GM19025 (cell line): ENCODE measurements at regions not wholly inside any gene's neighbourhood (a gene's known extent, or its start where the extent isn't known, plus 50 kb on each side); places are given as distances from the start of the nearest gene placed in this dataset.

Experiments used
- ATAC-seq: cut with Tn5 transposase; IDR thresholded peaks from one replicate; pipeline ENCODE4 v1.9.1; 2021; ENCODE audit warnings: mild to moderate bottlenecking, low read depth, moderate library complexity; ENCODE audit not compliant: unreplicated experiment

DNA sequence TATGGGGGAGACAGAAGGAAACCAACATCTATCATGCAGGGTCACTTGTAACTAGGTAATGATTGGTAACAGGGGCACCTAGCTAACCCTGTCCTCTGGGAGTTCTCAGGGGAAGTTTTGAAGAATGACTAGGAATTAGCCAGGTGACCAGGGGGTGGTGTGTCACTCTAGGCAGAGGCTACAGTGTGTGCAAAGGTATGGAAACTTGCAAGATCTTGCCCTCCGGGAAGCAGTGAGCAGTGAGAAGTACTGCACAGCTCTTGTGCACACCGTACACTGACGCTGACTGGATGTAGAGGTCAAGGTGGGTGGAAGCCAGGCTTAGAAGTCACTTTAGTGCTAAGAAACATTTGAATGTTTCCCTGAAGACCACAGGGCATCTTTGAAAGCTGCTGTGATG, 62.9 kb upstream of the LMO4 start:
- no peak for ATAC-seq

GRCh38 chr1:87268111-87268510, 60.6 kb upstream of the LMO4 start:
- ATAC-seq: no peak

DNA sequence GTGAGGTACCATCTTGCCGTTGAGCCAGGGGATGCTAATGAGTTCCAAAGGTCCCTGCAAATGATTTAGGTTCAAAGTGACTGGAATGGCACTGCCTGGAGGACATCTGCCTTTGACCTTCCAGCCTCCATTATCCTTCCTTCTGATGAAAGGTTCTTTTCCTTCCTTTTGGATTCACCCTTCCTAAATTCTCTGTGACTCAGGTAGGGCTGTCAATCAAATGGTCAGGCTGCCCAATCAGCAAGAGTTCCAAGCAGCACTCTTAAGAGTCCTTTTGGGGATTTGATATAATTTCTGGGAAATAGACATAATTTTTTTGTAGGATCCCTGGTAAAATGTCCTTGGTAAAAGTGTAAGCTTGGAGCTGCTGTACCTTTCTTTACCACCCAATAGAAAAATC, 58.8 kb upstream of the LMO4 start:
- ATAC-seq: no peak

- no peak for ATAC-seq
Measured at GRCh38 chr1:87273291-87273690, 55.4 kb upstream of the LMO4 start.

DNA sequence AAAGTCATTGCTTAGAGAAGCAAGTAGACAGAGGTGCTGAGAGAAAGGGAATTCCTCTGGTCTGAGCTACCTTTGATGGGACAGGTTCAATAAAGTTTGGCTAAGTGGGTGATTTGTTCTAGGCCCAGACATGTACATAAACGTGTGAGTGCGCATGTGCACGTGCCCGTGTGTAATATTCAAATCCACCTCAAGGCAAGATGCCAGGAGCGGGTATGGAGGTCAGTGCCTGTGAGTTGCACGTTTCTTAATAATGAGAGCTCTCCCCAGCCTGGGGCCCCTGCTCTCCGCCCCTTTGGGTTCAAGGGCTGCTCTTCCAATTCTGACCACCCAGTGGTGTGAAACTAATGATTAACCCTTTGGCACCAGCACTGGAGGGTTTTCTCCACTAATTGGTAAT, 53.8 kb upstream of the LMO4 start:
- no peak for ATAC-seq

DNA sequence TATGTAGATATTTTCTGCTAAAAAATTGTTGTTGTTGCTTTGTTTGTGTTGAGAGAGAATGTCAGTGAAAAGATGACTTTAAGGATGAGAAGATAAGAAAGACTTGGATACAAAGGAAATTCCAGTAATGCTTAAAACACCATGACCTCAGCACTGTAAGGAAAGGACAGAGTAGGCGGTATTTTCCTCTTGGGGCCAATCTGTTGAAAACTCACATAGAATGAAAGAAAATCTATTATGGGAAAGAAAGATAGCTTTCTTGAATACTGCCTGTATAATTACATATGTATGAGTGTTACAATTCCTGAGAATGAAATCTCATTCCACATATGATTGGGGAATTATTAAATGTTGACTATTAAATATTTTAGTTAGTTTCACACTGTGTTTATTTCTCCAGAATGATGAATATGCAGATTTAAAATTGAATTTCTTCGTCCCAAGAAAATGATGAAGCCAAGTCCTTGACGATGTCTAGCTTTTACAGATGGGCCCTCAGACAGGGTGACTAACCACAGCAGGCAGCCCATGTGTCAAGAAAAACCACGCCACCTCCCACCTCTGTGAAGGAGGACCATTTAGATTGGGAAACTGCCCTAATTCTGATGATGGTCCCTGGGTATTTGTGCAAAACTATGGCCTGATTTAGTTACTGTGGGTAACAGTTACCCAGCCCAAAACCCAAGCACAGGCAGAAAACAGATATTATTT, 49.7 kb upstream of the LMO4 start:
- ATAC-seq: no peak
